ENCODE measurements at regions not wholly inside any gene's neighbourhood (a gene's known extent, or its start where the extent isn't known, plus 50 kb on each side); places are given as distances from the start of the nearest gene placed in this dataset.

GRCh38 chr3:3259181-3259580 is 79.7 kb upstream of the CRBN start:
- DNase-seq (ENCODE audit: low read depth, low spot score): no peak

GRCh38 chr3:3258281-3258680 is 78.8 kb upstream of the CRBN start:
- DNase-seq (ENCODE audit: low read depth, low spot score): no peak

DNA sequence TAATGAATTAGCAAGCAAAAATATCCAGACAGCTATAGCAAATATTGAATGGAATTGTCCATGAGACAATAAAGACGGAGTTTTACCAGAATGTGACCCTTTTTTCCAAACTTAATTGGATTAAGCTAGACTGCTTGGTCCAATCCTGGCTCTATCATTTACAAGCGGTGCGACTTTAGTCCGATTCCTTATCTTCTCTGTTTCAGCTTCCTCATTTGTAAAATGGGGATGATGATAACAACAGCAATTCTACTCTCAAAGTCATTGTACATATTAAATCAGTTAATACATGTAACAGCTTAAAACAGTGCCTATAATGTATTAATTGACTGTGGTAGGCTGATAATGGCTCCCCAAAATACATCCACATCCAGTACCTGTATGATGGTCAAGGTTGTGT is 62.1 kb upstream of the CRBN start:
- DNase-seq (ENCODE audit: low read depth, low spot score): no peak

GRCh38 chr3:3240986-3241385 is 61.5 kb upstream of the CRBN start:
- DNase-seq (ENCODE audit: low read depth, low spot score): no peak

DNA sequence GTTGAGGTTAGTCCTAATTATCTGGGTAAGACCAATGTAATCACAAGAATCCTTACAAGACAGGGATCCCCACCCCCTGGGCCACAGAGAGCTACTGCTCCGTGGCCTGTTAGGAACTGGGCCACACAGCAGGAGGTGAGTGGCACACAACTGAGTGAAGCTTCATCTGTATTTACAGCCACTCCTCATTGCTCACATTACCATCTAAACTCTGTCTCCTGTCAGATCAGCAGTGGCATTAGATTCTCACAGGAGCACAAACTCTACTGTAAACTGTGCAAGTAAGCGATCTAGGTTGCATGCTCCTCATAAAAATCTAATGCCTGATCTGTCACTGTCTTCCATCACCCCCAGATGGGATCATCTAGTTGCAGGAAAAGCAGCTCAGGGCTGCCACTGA is 58.5 kb upstream of the CRBN start:
- no peak for DNase-seq (ENCODE audit: low read depth, low spot score)

DNA sequence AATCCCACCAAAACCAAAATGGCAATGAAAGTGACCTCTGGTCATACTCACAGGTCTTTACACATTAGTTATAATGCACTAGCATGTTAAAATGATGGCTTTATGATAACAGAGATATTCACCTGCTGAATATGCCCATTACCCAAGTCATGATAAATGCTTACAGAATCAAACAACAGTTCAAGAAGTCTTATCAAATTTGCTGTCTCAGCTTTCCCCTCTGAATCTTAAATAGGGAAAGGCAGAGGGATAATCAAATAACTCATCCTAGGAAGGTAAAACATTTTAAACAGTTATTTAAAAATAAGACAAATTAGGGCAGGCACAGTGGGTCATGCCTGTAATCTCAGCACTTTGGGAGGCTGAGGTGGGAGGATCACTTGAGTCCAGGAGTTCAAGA is 52.8 kb upstream of the CRBN start:
- no peak for DNase-seq (ENCODE audit: low read depth, low spot score)
